ENCODE measurements at regions not wholly inside any gene's neighbourhood (a gene's known extent, or its start where the extent isn't known, plus 50 kb on each side); places are given as distances from the start of the nearest gene placed in this dataset.
A peak's percentile ranks its signal among the peaks of the same experiment; 100 is the strongest.

DNA sequence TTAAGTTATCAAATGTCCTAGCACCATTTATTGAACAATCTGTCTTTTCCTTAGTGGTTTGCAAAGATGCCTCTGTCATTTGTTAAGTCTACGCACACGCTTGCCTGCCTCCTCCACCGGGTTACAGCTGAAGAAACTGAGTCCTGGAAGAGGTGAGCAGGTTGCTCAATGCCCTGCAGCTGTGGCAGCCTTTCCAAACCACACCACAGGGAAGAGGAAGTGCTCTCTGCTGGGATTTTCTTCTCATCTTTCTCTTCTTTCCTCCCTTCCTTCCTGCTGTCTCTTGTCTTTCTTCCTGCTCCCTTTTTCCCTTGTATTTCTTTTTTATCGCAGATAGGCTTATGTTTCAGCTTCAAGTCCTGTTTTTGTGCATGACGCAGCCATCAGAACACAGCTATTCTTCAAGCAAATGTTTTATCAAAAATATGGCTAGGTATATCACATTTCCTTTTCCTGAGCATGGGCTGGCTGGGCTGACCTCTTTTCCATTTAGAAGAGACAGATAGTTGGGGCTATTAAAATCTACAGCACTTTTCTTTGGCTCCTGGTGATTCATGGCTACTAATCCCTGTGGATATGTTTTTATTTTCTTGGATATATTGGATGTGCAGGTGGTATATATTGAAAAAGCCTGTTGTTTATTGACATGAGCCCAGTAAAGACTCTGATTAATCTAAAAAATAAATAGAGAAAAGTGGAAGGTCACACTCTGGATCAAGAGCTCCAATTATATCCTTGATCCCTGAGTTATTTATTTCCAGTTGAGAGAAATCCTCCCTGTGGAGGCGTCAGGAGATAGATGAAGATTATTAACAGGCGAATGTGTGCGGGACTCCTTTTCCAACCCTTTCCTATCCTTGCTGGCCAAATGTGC, 214.6 kb downstream of the TSN start:
- no peaks in the 10 kb centered on the region for H4K20me1 ChIP-seq (replicated peaks; ENCODE audit: control insufficient read depth, insufficient read depth, low read length)
- no peaks in the 10 kb centered on the region for H3K9me3 ChIP-seq (replicated peaks; ENCODE audit: control insufficient read depth, insufficient read depth, low read depth, low read length)
- no peak overlapping the region for H3K27ac ChIP-seq (ENCODE audit: extremely low read depth, low read depth, low read length)
- DNase-seq (ENCODE audit: extremely low read depth in 1 of 4, low spot score in 3 of 4) (no peak), FAIRE-seq (no peak), ATAC-seq (no peak)
- no peaks in the 10 kb centered on the region for H3K4me1 ChIP-seq (replicated peaks in 1 of 2; ENCODE audit: control insufficient read depth in 2 of 2, insufficient read depth in 2 of 2, low read length in 2 of 2)
- ChIA-PET CTCF (ENCODE audit: low intra/inter-chr PET ratio) (no interaction called here), POLR2A (interaction anchor here (0.6 to 1.1 kb wide), 2 partner anchors 76 to 173 kb away, joined by 3 read pairs; no protein-coding TSS in a partner anchor)
- WGBS (ENCODE audit: insufficient coverage, low coverage, missing lambda C conversion rate) = 0% methylated on average over 8 of the region's 8 CpGs
- BruUV-seq (replicated peaks) = no TSS peak
- no peaks in the 10 kb centered on the region for H3K36me3 ChIP-seq (ENCODE audit: control insufficient read depth, insufficient read depth, low read length)
- no peaks in the 10 kb centered on the region for H3K9me1 ChIP-seq (ENCODE audit: control insufficient read depth, insufficient read depth, low read length)
- H2AFZ ChIP-seq (ENCODE audit: low read depth, low read length) = no peak overlapping the region
- H3K4me3 ChIP-seq = no peak overlapping the region
- no peak overlapping the region for H3K9ac ChIP-seq (ENCODE audit: insufficient read depth in 1 of 2, low read depth in 2 of 2, low read length in 2 of 2)
- in situ Hi-C loops (cut with MboI) = no loop called here
- no peaks in the 10 kb centered on the region for H3K79me2 ChIP-seq (ENCODE audit: control insufficient read depth, insufficient read depth, low read length)
- no peak overlapping the region for H3K4me2 ChIP-seq (ENCODE audit: insufficient read depth, low read length)
- intact Hi-C loops (cut with micrococcal nuclease) = loop anchor here (5.0 kb wide), 2 partner anchors 68 to 158 kb away; no protein-coding TSS in a partner anchor
- H3K27me3 ChIP-seq (ENCODE audit: control insufficient read depth in 2 of 2, insufficient read depth in 2 of 2, low read length in 2 of 2) = peaks cover 0 to 9% of the 10 kb centered on the region in 2 experiments; a peak in 2 of 5 replicates
- TF ChIP-seq TOE1 (IDR thresholded peaks at IDR 0.05; ENCODE audit: borderline replicate concordance) = no peak
- TF ChIP-seq TOE1 (CRISPR knock-in tag; IDR thresholded peaks at IDR 0.05; ENCODE audit: borderline replicate concordance, low read depth) = no peak
- no peak for TF ChIP-seq ZNF778 (CRISPR knock-in tag; IDR thresholded peaks at IDR 0.05)
- TF ChIP-seq GTF2F1 (IDR thresholded peaks at IDR 0.05; ENCODE audit: low read depth, low read length) = no peak
- no peak for TF ChIP-seq NFIX (CRISPR knock-in tag; IDR thresholded peaks at IDR 0.05; ENCODE audit: low read depth)
- TF ChIP-seq SPI1 (IDR thresholded peaks at IDR 0.05; ENCODE audit: borderline replicate concordance, low read depth, low read length) = 0 out of 2 replicates have a peak, but pooled peaks have one; percentile 2
- no peak for TF ChIP-seq ETS1 (conservative IDR thresholded peaks at IDR 0.05; ENCODE audit: control insufficient read depth, low read depth, low read length)
- TF ChIP-seq ZBTB11 (CRISPR knock-in tag; IDR thresholded peaks at IDR 0.05) = no peak
- no peak for TF ChIP-seq PRPF4 (IDR thresholded peaks at IDR 0.05; ENCODE audit: insufficient read depth, low read depth, low read length, poor library complexity, severe bottlenecking)
- no peak for TF ChIP-seq MYBL2 (IDR thresholded peaks at IDR 0.05; ENCODE audit: low read depth)
- TF ChIP-seq MYBL2 (CRISPR knock-in tag; IDR thresholded peaks at IDR 0.05; ENCODE audit: borderline replicate concordance) = no peak
